ENCODE measurements at regions not wholly inside any gene's neighbourhood (a gene's known extent, or its start where the extent isn't known, plus 50 kb on each side); places are given as distances from the start of the nearest gene placed in this dataset.

DNA sequence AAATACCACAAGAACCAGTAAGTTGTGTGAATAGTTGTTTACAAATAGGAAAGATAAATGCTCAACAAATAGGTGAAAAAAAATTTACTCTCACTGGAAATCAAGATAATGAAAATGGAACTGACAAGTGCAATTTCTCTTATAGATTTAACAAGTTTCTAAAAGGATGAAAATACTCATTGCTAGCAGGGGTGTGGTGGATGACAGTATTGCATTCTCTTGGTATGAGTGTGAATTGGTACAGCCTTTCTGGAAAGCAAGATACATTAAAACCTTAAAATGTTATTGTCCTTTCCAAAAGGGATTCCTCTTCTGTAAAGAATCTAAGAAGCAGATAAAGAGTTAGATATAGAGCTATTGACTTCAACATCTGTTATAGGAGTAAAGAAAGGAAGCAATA is 240.0 kb upstream of the RPS6KA3 start:
- Histone ChIP-seq H3K36me3 (ENCODE audit: insufficient read depth, low read length) (no peaks in the 10 kb centered on the region), H3K27me3 (ENCODE audit: insufficient read depth, low read length, poor library complexity, severe bottlenecking) (no peaks in the 10 kb centered on the region), H3K4me3 (ENCODE audit: low read length, poor library complexity, severe bottlenecking) (no peak overlapping the region), H3K9me3 (ENCODE audit: insufficient read depth, low read depth, low read length) (no peaks in the 10 kb centered on the region), H3K4me2 (ENCODE audit: low read depth, low read length, poor library complexity, severe bottlenecking) (no peak overlapping the region), H3F3A (ENCODE audit: low read depth) (no peaks in the 10 kb centered on the region), H3K9me2 (replicated peaks; ENCODE audit: low read depth, low read length) (no peaks in the 10 kb centered on the region), H2AFZ (ENCODE audit: low read length) (no peak overlapping the region), H3K4me1 (ENCODE audit: insufficient read depth, low read length, poor library complexity, severe bottlenecking) (no peaks in the 10 kb centered on the region), H3K79me2 (ENCODE audit: insufficient read depth, low read length) (no peaks in the 10 kb centered on the region), H3K9ac (ENCODE audit: low read depth, low read length, poor library complexity, severe bottlenecking) (no peak overlapping the region), H4K20me1 (ENCODE audit: insufficient read depth, low read length, poor library complexity, severe bottlenecking) (no peaks in the 10 kb centered on the region)
- TF ChIP-seq, protein P1, sequence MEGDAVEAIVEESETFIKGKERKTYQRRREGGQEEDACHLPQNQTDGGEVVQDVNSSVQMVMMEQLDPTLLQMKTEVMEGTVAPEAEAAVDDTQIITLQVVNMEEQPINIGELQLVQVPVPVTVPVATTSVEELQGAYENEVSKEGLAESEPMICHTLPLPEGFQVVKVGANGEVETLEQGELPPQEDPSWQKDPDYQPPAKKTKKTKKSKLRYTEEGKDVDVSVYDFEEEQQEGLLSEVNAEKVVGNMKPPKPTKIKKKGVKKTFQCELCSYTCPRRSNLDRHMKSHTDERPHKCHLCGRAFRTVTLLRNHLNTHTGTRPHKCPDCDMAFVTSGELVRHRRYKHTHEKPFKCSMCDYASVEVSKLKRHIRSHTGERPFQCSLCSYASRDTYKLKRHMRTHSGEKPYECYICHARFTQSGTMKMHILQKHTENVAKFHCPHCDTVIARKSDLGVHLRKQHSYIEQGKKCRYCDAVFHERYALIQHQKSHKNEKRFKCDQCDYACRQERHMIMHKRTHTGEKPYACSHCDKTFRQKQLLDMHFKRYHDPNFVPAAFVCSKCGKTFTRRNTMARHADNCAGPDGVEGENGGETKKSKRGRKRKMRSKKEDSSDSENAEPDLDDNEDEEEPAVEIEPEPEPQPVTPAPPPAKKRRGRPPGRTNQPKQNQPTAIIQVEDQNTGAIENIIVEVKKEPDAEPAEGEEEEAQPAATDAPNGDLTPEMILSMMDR (conservative IDR thresholded peaks at IDR 0.05; ENCODE audit: low read length) = no peak
- TF ChIP-seq EZH2phosphoT487 (IDR thresholded peaks at IDR 0.05; ENCODE audit: borderline replicate concordance) = no peak

DNA sequence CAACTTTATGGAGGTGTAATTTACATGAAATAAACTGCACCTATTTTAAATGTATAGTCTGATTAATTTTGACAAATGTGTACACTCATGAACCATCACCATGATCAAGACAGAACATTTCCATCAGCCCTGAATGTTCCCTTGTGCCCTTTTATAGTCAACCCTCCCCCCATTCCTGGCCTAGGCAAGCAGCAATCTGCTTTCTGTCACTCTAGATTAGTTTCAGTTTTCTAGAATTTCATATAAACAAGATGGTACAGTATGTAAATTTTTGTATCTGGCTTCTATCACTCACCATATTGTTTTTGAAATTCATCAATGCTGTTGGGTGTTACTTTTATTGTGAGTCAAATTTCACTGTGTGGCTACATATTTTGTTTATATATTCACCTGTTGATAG is 234.2 kb upstream of the RPS6KA3 start:
- Histone ChIP-seq H3K9me3 (ENCODE audit: insufficient read depth, low read depth, low read length) (no peaks in the 10 kb centered on the region), H3K4me3 (ENCODE audit: low read length, poor library complexity, severe bottlenecking) (no peak overlapping the region), H3K9me2 (replicated peaks; ENCODE audit: low read depth, low read length) (no peaks in the 10 kb centered on the region), H3K36me3 (ENCODE audit: insufficient read depth, low read length) (no peaks in the 10 kb centered on the region), H3K9ac (ENCODE audit: low read depth, low read length, poor library complexity, severe bottlenecking) (no peak overlapping the region), H3K27me3 (ENCODE audit: insufficient read depth, low read length, poor library complexity, severe bottlenecking) (no peaks in the 10 kb centered on the region), H3K4me2 (ENCODE audit: low read depth, low read length, poor library complexity, severe bottlenecking) (no peak overlapping the region), H4K20me1 (ENCODE audit: insufficient read depth, low read length, poor library complexity, severe bottlenecking) (no peaks in the 10 kb centered on the region), H3F3A (ENCODE audit: low read depth) (no peaks in the 10 kb centered on the region), H3K4me1 (ENCODE audit: insufficient read depth, low read length, poor library complexity, severe bottlenecking) (no peaks in the 10 kb centered on the region), H3K79me2 (ENCODE audit: insufficient read depth, low read length) (no peaks in the 10 kb centered on the region), H2AFZ (ENCODE audit: low read length) (no peak overlapping the region)
- TF ChIP-seq EZH2phosphoT487 (IDR thresholded peaks at IDR 0.05; ENCODE audit: borderline replicate concordance) = no peak
- TF ChIP-seq, protein P1 (conservative IDR thresholded peaks at IDR 0.05; ENCODE audit: low read length) = no peak

DNA sequence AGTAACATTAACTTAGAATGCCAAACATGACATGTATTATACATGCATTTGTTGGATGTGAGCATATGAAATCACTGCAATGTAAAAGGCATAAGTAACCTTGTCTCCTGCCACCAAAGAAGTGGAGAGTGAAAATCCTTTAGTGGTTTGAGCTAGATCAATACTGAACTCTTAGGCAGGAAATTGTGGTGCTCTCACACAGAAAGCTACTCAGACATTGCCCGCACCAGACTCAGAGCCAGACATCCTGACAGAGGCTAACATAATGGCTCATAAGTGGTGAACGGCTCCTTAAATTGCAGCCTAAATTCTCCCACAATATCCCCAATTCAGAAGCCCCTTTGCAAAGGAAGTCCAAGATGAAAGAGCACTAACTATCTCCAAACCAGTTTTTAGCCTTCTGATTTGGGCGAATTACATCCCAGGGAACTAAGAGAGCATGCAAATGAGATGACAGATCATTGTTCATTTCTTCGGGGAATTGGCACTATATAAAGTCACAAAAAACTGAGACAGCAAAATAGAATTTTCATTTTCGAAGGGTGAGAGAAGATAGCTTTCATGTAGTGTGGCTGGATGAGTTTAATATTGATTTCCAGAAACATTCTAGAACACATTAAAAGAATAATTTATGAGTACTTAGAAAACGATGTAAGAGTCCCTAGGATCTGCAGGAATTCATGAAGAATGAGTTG is 233.6 kb upstream of the RPS6KA3 start:
- no peaks in the 10 kb centered on the region for H3K9me3 ChIP-seq (ENCODE audit: insufficient read depth, low read depth, low read length)
- H3K9me2 ChIP-seq (replicated peaks; ENCODE audit: low read depth, low read length) = no peaks in the 10 kb centered on the region
- no peaks in the 10 kb centered on the region for H3K79me2 ChIP-seq (ENCODE audit: insufficient read depth, low read length)
- H3K4me3 ChIP-seq (ENCODE audit: low read length, poor library complexity, severe bottlenecking) = no peak overlapping the region
- TF ChIP-seq EZH2phosphoT487 (IDR thresholded peaks at IDR 0.05; ENCODE audit: borderline replicate concordance) = no peak
- TF ChIP-seq, protein P1 (conservative IDR thresholded peaks at IDR 0.05; ENCODE audit: low read length) = no peak
- H3K27me3 ChIP-seq (ENCODE audit: insufficient read depth, low read length, poor library complexity, severe bottlenecking) = no peaks in the 10 kb centered on the region
- no peaks in the 10 kb centered on the region for H3F3A ChIP-seq (ENCODE audit: low read depth)
- H2AFZ ChIP-seq (ENCODE audit: low read length) = no peak overlapping the region
- H3K36me3 ChIP-seq (ENCODE audit: insufficient read depth, low read length) = no peaks in the 10 kb centered on the region
- no peak overlapping the region for H3K4me2 ChIP-seq (ENCODE audit: low read depth, low read length, poor library complexity, severe bottlenecking)
- no peak overlapping the region for H3K9ac ChIP-seq (ENCODE audit: low read depth, low read length, poor library complexity, severe bottlenecking)
- no peaks in the 10 kb centered on the region for H3K4me1 ChIP-seq (ENCODE audit: insufficient read depth, low read length, poor library complexity, severe bottlenecking)
- no peaks in the 10 kb centered on the region for H4K20me1 ChIP-seq (ENCODE audit: insufficient read depth, low read length, poor library complexity, severe bottlenecking)
